ENCODE measurements at regions not wholly inside any gene's neighbourhood (a gene's known extent, or its start where the extent isn't known, plus 50 kb on each side); places are given as distances from the start of the nearest gene placed in this dataset.

DNA sequence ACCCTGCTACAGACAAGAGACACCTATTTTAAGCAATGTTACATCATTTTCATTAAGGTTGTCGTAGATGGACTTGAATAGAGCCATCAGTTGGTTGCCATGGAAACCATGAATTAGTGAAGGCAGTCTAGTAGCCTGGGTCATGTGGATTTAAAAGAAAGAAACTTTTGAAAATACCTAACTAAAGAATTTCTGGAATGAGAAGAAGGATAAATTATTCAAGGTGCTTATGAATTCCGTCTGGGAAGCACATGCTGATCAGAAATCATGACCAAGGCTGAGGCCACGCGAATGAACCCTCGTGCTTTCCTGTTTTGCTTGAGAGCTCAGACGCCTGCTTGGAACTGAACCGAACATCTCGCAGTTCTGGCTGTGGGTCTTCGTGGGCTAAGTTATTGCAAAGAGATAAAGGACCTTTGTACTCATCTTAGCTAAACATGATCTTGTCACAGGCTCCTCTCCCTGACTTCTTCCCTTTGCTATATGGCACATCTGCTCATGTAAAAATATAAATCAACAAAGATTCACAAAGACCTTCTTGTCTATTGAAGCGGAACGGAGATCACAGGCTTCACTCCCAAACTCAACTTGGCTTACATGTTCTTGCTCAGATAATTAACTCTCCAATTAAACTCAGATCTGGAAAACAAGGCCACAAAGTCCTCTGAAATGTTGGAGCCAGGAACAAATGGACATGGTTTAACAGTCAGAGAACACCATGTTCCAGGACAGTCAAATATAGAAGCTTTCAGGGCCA is 140.2 kb downstream of the NUFIP1 start:
- TF ChIP-seq CTCF (IDR thresholded peaks at IDR 0.05; ENCODE audit: low read length) (no peak), EZH2 (optimal IDR thresholded peaks at IDR 0.05; ENCODE audit: low read depth, low read length) (no peak), EZH2phosphoT487 (IDR thresholded peaks at IDR 0.05; ENCODE audit: low read length) (no peak)
